ENCODE measurements at regions not wholly inside any gene's neighbourhood (a gene's known extent, or its start where the extent isn't known, plus 50 kb on each side); places are given as distances from the start of the nearest gene placed in this dataset.
A peak's percentile ranks its signal among the peaks of the same experiment; 100 is the strongest.

DNA sequence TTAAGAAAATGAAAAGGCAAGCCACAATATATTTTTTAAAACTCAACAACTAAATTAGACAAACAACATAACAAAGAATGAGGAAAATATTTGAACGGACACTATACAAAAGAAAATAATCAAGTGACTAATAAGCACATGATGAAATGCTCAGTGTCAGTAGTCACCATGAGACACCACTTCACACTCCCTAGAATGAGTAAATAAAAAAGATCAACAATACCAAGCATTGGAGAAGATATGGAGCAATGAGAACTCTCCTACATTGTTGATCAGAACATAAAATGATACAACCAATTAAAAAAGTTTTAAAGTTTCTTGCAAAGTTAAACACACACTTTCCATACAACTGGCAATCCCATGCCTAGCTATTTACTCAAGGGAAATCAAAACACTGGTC is 222.2 kb downstream of the C7orf25 start:
- no peak for DNase-seq (ENCODE audit: low read depth)
- no peak overlapping the region for H3K4me3 ChIP-seq (replicated peaks; ENCODE audit: low read depth, low read length)
- no peak for TF ChIP-seq CTCF (IDR thresholded peaks at IDR 0.05; ENCODE audit: low read length, missing control alignments)

GRCh38 chr7:42688056-42688371 is 223.9 kb downstream of the C7orf25 start:
- no peak for TF ChIP-seq CTCF (IDR thresholded peaks at IDR 0.05; ENCODE audit: low read length, missing control alignments)
- H3K4me3 ChIP-seq (replicated peaks; ENCODE audit: low read depth, low read length) = no peak overlapping the region
- DNase-seq (ENCODE audit: low read depth) = no peak

- H3K4me3 ChIP-seq (replicated peaks; ENCODE audit: low read depth, low read length) = no peak overlapping the region
- TF ChIP-seq CTCF (IDR thresholded peaks at IDR 0.05; ENCODE audit: low read length, missing control alignments) = no peak
- DNase-seq (ENCODE audit: low read depth) = no peak
These were observed 224.4 kb downstream of the C7orf25 start for GRCh38 chr7:42687211-42688055.

GRCh38 chr7:42686594-42687156 is 225.2 kb downstream of the C7orf25 start:
- no peak overlapping the region for H3K4me3 ChIP-seq (replicated peaks; ENCODE audit: low read depth, low read length)
- DNase-seq (ENCODE audit: low read depth) = no peak
- no peak for TF ChIP-seq CTCF (IDR thresholded peaks at IDR 0.05; ENCODE audit: low read length, missing control alignments)

DNA sequence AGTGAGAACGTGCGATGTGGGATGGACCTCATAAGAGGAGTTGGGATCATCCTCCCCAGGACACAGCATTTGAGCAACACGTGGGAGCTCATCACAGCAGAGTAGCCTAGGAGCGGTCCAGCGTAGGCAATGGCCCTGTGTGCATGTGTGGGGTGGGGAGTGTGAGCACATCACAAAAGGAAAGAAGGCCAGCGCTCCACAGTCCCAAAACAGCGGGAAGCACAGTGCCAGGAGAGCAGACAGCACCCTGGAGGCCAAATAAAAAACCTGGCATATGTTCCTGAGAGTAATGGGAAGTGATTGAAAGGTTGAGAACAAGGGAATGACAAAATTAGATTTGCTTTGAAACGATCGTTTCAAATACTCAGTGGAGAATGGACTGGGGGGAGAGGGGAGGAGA is 226.0 kb downstream of the C7orf25 start:
- no peak for TF ChIP-seq CTCF (IDR thresholded peaks at IDR 0.05; ENCODE audit: low read length, missing control alignments)
- no peak for DNase-seq (ENCODE audit: low read depth)
- H3K4me3 ChIP-seq (replicated peaks; ENCODE audit: low read depth, low read length) = no peak overlapping the region

DNA sequence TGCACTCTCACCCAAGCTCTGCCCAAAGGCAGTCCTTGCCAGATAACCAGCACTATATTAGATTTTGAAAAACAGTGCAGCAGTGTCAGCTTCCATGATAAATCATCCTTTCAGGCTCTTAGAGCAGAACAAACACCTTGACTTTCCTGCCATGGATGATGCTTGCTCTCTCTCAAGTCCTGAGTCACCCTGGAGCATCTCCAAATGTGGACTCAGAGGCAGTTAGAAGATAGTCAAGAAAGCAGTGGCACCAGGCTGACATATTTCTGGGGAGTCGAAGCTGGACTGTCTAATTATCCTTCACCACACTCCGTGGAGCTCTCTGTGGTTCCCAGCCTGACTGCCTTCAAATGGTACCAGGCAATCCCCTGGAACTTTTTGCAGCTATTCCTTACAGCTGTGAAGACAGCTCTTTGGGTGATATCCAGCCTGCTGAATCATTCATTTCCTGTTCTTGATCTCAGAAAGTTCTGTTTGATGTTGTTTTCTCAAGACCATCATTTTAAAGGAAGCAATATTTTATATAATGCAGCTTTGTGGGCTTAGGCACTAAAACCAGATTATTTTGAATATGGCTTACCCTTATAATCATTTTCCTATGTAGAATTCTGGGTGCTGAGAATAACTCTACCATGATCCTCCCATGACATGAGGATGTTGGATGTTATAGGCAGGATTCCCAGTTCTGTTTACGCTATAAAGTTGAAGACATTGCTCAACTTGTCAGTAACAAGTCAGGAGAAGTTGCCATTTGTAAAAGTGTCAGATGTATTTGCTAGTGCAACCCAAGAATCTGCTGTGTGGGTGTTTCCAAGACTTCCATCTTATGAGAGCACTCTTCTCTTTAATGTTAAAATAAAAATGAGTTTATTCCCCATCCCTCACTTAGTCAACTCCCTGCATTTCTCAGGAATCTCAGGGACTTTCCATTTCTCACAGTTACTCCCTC is 233.8 kb downstream of the C7orf25 start:
- no peak overlapping the region for H3K4me3 ChIP-seq (replicated peaks; ENCODE audit: low read depth, low read length)
- peak; percentile 91 for DNase-seq (ENCODE audit: low read depth)
- no peak for TF ChIP-seq CTCF (IDR thresholded peaks at IDR 0.05; ENCODE audit: low read length, missing control alignments)

Data from fibroblast of pulmonary artery (primary cell).